ENCODE measurements at regions not wholly inside any gene's neighbourhood (a gene's known extent, or its start where the extent isn't known, plus 50 kb on each side); places are given as distances from the start of the nearest gene placed in this dataset.

DNA sequence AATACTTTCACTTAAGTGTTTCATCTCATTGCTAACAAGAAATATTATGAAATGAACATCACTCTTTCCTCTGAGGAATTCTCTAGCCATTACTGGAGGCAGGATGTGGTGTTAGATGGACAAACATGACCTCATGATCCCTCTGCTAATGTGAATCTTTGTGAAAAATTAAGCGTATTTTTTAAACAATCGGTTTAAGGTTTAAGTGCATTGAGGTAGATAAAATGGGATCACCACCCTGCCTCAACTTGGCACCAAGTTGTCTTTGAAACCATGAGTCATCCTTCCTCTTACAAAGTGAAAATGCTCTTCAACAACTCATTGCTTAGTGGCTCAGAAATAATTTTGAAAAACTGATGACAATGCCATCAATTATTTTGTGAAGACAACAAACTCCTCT, 76.0 kb upstream of the DCBLD2 start:
- DNase-seq (no peak), ATAC-seq (ENCODE audit: poor library complexity) (no peak)
- H3K9me3 ChIP-seq (ENCODE audit: control insufficient read depth in 1 of 2, insufficient read depth in 1 of 2, low read length in 2 of 2), result no peaks in the 10 kb centered on the region
- peaks cover 3% of the 10 kb centered on the region for H3K9me3 Mint-ChIP-seq
- H3K36me3 ChIP-seq (ENCODE audit: insufficient read depth, low read length), result no peaks in the 10 kb centered on the region
- H3K27me3 Mint-ChIP-seq, result no peaks in the 10 kb centered on the region
- H3K27ac ChIP-seq (ENCODE audit: low read depth in 1 of 2, low read length in 2 of 2), result no peak overlapping the region
- no peaks in the 10 kb centered on the region for H3K4me1 Mint-ChIP-seq (ENCODE audit: low read depth)
- no peak overlapping the region for H3K27ac Mint-ChIP-seq
- no peaks in the 10 kb centered on the region for H3K27me3 ChIP-seq (ENCODE audit: control insufficient read depth in 1 of 2, insufficient read depth in 2 of 2, low read length in 2 of 2)
- no peaks in the 10 kb centered on the region for H3K36me3 Mint-ChIP-seq (ENCODE audit: low read depth)
- no peak overlapping the region for H3K4me3 ChIP-seq (ENCODE audit: low read length)
- TF ChIP-seq, protein P1, sequence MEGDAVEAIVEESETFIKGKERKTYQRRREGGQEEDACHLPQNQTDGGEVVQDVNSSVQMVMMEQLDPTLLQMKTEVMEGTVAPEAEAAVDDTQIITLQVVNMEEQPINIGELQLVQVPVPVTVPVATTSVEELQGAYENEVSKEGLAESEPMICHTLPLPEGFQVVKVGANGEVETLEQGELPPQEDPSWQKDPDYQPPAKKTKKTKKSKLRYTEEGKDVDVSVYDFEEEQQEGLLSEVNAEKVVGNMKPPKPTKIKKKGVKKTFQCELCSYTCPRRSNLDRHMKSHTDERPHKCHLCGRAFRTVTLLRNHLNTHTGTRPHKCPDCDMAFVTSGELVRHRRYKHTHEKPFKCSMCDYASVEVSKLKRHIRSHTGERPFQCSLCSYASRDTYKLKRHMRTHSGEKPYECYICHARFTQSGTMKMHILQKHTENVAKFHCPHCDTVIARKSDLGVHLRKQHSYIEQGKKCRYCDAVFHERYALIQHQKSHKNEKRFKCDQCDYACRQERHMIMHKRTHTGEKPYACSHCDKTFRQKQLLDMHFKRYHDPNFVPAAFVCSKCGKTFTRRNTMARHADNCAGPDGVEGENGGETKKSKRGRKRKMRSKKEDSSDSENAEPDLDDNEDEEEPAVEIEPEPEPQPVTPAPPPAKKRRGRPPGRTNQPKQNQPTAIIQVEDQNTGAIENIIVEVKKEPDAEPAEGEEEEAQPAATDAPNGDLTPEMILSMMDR (IDR thresholded peaks at IDR 0.05), result no peak
- ChIA-PET CTCF (no interaction called here), POLR2A (no interaction called here)
- intact Hi-C loops (cut with DNase I, micrococcal nuclease), result no loop called here
- no peaks in the 10 kb centered on the region for H3K4me1 ChIP-seq (ENCODE audit: insufficient read depth, low read length)
- no peak overlapping the region for H3K4me3 Mint-ChIP-seq

DNA sequence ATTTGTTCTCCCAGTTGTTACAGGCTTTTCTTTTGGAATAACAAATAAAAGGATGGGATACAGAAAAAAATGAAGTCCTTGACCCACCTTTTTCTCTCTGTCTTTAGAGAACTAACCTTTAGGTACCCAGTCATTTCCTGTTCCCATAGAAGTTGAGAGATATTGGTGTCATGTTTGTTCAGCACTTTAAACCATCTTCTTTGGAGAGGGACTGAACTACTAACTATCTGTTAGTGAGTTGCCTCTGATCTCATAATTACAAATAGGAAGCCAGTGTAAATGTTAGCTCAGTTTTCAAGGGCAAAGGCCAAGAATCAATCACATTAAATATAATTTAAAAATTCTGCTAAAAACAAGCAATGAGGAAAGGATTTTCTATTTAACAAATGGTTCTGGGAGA, 72.9 kb upstream of the DCBLD2 start:
- H3K36me3 Mint-ChIP-seq (ENCODE audit: low read depth), result no peaks in the 10 kb centered on the region
- ChIA-PET CTCF (no interaction called here), POLR2A (no interaction called here)
- H3K9me3 Mint-ChIP-seq, result peaks cover 3% of the 10 kb centered on the region
- H3K27ac Mint-ChIP-seq, result no peak overlapping the region
- TF ChIP-seq, protein P1 (IDR thresholded peaks at IDR 0.05), result no peak
- no peak for DNase-seq
- Histone ChIP-seq H3K36me3 (ENCODE audit: insufficient read depth, low read length) (no peaks in the 10 kb centered on the region), H3K4me1 (ENCODE audit: insufficient read depth, low read length) (no peaks in the 10 kb centered on the region), H3K27ac (ENCODE audit: low read depth in 1 of 2, low read length in 2 of 2) (no peak overlapping the region), H3K4me3 (ENCODE audit: low read length) (no peak overlapping the region), H3K9me3 (ENCODE audit: control insufficient read depth in 1 of 2, insufficient read depth in 1 of 2, low read length in 2 of 2) (no peaks in the 10 kb centered on the region), H3K27me3 (ENCODE audit: control insufficient read depth in 1 of 2, insufficient read depth in 2 of 2, low read length in 2 of 2) (no peaks in the 10 kb centered on the region)
- H3K27me3 Mint-ChIP-seq, result no peaks in the 10 kb centered on the region
- intact Hi-C loops (cut with DNase I, micrococcal nuclease), result no loop called here
- no peak overlapping the region for H3K4me3 Mint-ChIP-seq
- H3K4me1 Mint-ChIP-seq (ENCODE audit: low read depth), result no peaks in the 10 kb centered on the region
- ATAC-seq (ENCODE audit: poor library complexity), result no peak

DNA sequence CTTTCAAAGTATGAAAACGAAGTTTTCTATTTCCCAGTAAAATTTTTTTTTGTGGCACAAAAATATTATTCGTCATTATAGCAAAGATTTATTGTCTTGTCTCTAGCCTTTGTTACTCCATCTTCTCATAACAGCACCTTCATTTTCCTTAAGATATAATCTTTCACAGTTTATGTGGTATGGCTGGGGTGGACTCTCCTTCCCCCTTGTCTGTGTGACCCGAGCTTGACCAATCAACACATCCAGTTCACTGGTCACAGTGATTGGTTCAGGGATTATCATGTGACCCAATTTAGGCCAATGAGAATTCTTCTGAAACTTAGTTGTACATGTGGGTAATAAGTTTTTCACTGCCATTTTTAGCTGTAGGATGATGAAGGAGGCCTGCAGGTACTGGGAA, 71.2 kb upstream of the DCBLD2 start:
- H3K4me1 ChIP-seq (ENCODE audit: insufficient read depth, low read length), result no peaks in the 10 kb centered on the region
- Mint-ChIP-seq H3K4me3 (no peak overlapping the region), H3K27ac (no peak overlapping the region), H3K36me3 (ENCODE audit: low read depth) (no peaks in the 10 kb centered on the region), H3K27me3 (no peaks in the 10 kb centered on the region), H3K9me3 (peaks cover 1% of the 10 kb centered on the region), H3K4me1 (ENCODE audit: low read depth) (no peaks in the 10 kb centered on the region)
- no peak for DNase-seq
- H3K27me3 ChIP-seq (ENCODE audit: control insufficient read depth in 1 of 2, insufficient read depth in 2 of 2, low read length in 2 of 2), result no peaks in the 10 kb centered on the region
- intact Hi-C loops (cut with DNase I, micrococcal nuclease), result no loop called here
- TF ChIP-seq, protein P1 (IDR thresholded peaks at IDR 0.05), result no peak
- no peak overlapping the region for H3K27ac ChIP-seq (ENCODE audit: low read depth in 1 of 2, low read length in 2 of 2)
- no peak overlapping the region for H3K4me3 ChIP-seq (ENCODE audit: low read length)
- ATAC-seq (ENCODE audit: poor library complexity), result no peak
- ChIA-PET POLR2A (no interaction called here), CTCF (no interaction called here)
- H3K9me3 ChIP-seq (ENCODE audit: control insufficient read depth in 1 of 2, insufficient read depth in 1 of 2, low read length in 2 of 2), result no peaks in the 10 kb centered on the region
- H3K36me3 ChIP-seq (ENCODE audit: insufficient read depth, low read length), result no peaks in the 10 kb centered on the region

Data from CD4-positive, alpha-beta T cell (primary cell).